ENCODE measurements at regions not wholly inside any gene's neighbourhood (a gene's known extent, or its start where the extent isn't known, plus 50 kb on each side); places are given as distances from the start of the nearest gene placed in this dataset.

DNA sequence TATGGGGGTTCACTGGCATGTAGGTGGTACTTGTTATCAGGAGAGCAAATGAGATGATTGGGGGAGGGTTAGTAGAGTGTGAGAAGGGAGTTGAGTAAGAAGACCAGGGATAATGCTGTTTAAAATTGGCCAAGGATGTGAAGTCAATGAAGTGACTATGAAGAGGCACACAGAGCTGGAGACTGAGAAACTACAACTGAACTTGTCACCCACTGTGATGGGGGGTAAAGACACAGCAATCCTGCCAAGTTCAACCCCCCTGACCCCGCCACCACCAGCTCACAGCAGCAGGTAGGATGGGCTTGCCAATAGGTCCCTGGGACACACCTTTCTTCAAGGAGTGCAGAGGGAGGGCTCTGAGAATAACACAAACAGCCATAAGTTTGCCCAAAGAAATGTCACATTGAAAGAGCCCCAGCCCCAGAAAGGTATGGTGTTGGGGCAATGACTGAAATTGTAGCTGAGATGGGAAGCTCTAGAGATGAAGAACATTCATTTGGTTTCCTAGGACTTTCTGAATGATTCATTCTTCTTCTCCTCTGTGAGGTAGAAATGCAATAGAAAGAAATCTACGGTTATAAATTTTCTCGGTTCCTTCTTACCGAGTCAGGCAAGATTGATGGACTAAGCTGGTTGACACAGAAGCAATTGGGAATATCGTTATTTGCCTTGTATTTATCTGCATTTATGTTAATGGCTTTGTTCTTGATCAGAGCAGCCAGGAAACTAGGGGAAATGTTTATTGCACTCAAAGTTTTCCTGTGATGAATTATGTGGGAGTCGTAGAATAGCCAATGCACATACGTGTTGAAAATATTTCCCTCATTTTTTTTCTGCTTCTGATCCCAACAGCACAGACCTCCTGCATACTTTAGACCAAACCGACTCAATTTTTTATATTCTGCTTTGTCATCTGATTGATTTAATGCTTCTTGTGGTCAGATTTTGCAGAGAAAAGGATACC is 595.2 kb upstream of the CDH11 start:
- TF ChIP-seq, protein P1, sequence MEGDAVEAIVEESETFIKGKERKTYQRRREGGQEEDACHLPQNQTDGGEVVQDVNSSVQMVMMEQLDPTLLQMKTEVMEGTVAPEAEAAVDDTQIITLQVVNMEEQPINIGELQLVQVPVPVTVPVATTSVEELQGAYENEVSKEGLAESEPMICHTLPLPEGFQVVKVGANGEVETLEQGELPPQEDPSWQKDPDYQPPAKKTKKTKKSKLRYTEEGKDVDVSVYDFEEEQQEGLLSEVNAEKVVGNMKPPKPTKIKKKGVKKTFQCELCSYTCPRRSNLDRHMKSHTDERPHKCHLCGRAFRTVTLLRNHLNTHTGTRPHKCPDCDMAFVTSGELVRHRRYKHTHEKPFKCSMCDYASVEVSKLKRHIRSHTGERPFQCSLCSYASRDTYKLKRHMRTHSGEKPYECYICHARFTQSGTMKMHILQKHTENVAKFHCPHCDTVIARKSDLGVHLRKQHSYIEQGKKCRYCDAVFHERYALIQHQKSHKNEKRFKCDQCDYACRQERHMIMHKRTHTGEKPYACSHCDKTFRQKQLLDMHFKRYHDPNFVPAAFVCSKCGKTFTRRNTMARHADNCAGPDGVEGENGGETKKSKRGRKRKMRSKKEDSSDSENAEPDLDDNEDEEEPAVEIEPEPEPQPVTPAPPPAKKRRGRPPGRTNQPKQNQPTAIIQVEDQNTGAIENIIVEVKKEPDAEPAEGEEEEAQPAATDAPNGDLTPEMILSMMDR (IDR thresholded peaks at IDR 0.05; ENCODE audit: insufficient read depth, low read depth, low read length): no peak
- TF ChIP-seq EZH2 (IDR thresholded peaks at IDR 0.05; ENCODE audit: insufficient read depth, low read length): no peak
